ENCODE measurements at regions not wholly inside any gene's neighbourhood (a gene's known extent, or its start where the extent isn't known, plus 50 kb on each side); places are given as distances from the start of the nearest gene placed in this dataset.

- peak; percentile 7 for DNase-seq (ENCODE audit: low read depth)
- Histone ChIP-seq H3K36me3 (ENCODE audit: control insufficient read depth, insufficient read depth, low read length) (no peaks in the 10 kb centered on the region), H3K4me3 (ENCODE audit: low read depth, low read length) (no peak overlapping the region), H3K27me3 (ENCODE audit: control insufficient read depth, insufficient read depth, low read length) (no peaks in the 10 kb centered on the region)
- no peak for TF ChIP-seq CTCF (IDR thresholded peaks at IDR 0.05; ENCODE audit: insufficient read depth, low read length, poor library complexity, severe bottlenecking)
Observed at GRCh38 chr6:149127212-149127611, 190.3 kb upstream of the TAB2 start.

GRCh38 chr6:149128489-149129145 lies 188.9 kb upstream of the TAB2 start:
- DNase-seq (ENCODE audit: low read depth), result no peak
- no peak for TF ChIP-seq CTCF (IDR thresholded peaks at IDR 0.05; ENCODE audit: insufficient read depth, low read length, poor library complexity, severe bottlenecking)
- Histone ChIP-seq H3K27me3 (ENCODE audit: control insufficient read depth, insufficient read depth, low read length) (no peaks in the 10 kb centered on the region), H3K36me3 (ENCODE audit: control insufficient read depth, insufficient read depth, low read length) (no peaks in the 10 kb centered on the region), H3K4me3 (ENCODE audit: low read depth, low read length) (no peak overlapping the region)

- Histone ChIP-seq H3K4me3 (ENCODE audit: low read depth, low read length) (no peak overlapping the region), H3K27me3 (ENCODE audit: control insufficient read depth, insufficient read depth, low read length) (no peaks in the 10 kb centered on the region), H3K36me3 (ENCODE audit: control insufficient read depth, insufficient read depth, low read length) (no peaks in the 10 kb centered on the region)
- no peak for TF ChIP-seq CTCF (IDR thresholded peaks at IDR 0.05; ENCODE audit: insufficient read depth, low read length, poor library complexity, severe bottlenecking)
- DNase-seq (ENCODE audit: low read depth), result peak; percentile 75
Observed at GRCh38 chr6:149129371-149130077, 188.0 kb upstream of the TAB2 start.

- H3K27me3 ChIP-seq (ENCODE audit: control insufficient read depth, insufficient read depth, low read length), result no peaks in the 10 kb centered on the region
- no peak for TF ChIP-seq CTCF (IDR thresholded peaks at IDR 0.05; ENCODE audit: insufficient read depth, low read length, poor library complexity, severe bottlenecking)
- no peak overlapping the region for H3K4me3 ChIP-seq (ENCODE audit: low read depth, low read length)
- DNase-seq (ENCODE audit: low read depth), result no peak
- no peaks in the 10 kb centered on the region for H3K36me3 ChIP-seq (ENCODE audit: control insufficient read depth, insufficient read depth, low read length)
Observed at GRCh38 chr6:149130090-149130489, 187.4 kb upstream of the TAB2 start.

GRCh38 chr6:149130508-149130907 lies 187.0 kb upstream of the TAB2 start:
- DNase-seq (ENCODE audit: low read depth), result no peak

More at GRCh38 chr6:149130508-149130907, 187.0 kb upstream of the TAB2 start:
- Histone ChIP-seq H3K36me3 (ENCODE audit: control insufficient read depth, insufficient read depth, low read length) (no peaks in the 10 kb centered on the region), H3K4me3 (ENCODE audit: low read depth, low read length) (no peak overlapping the region), H3K27me3 (ENCODE audit: control insufficient read depth, insufficient read depth, low read length) (no peaks in the 10 kb centered on the region)
- TF ChIP-seq CTCF (IDR thresholded peaks at IDR 0.05; ENCODE audit: insufficient read depth, low read length, poor library complexity, severe bottlenecking), result no peak

Measured in kidney epithelial cell (primary cell).